Activated CD4-positive, alpha-beta T cell treated with anti-CD3 and anti-CD28 coated beads, Interleukin-2, amount 50 U/mL, for 1 hour (primary cell): ENCODE measurements at regions not wholly inside any gene's neighbourhood (a gene's known extent, or its start where the extent isn't known, plus 50 kb on each side); places are given as distances from the start of the nearest gene placed in this dataset.
"Not testable (repeated sequence)": the region's sequence is repeated elsewhere in the genome, so short reads cannot be mapped to it uniquely, and the experiment has no call there.

Source experiments
- DNase-seq: peaks from one replicate; pipeline ENCODE4 v3.0.0-alpha.2; 2020

GRCh38 chr19:27887946-27888345, 1325.0 kb downstream of the UQCRFS1 start:
- DNase-seq, result no peak

GRCh38 chr19:27885359-27885758, 1327.6 kb downstream of the UQCRFS1 start:
- no peak for DNase-seq

GRCh38 chr19:27884376-27884775, 1328.6 kb downstream of the UQCRFS1 start:
- DNase-seq, result no peak

GRCh38 chr19:27881213-27881612, 1331.7 kb downstream of the UQCRFS1 start:
- DNase-seq, result no peak

GRCh38 chr19:27876976-27877512, 1335.9 kb downstream of the UQCRFS1 start:
- no peak for DNase-seq

GRCh38 chr19:27876489-27876888, 1336.5 kb downstream of the UQCRFS1 start:
- no peak for DNase-seq

GRCh38 chr19:27872370-27872769, 1340.6 kb downstream of the UQCRFS1 start:
- no peak for DNase-seq

GRCh38 chr19:27870293-27870692, 1342.7 kb downstream of the UQCRFS1 start:
- no peak for DNase-seq

GRCh38 chr19:27868007-27868406, 1344.9 kb downstream of the UQCRFS1 start:
- DNase-seq, result no peak

GRCh38 chr19:27865927-27866777, 1346.8 kb downstream of the UQCRFS1 start:
- DNase-seq, result no peak

GRCh38 chr19:27861411-27861975, 1351.5 kb downstream of the UQCRFS1 start:
- no peak for DNase-seq

GRCh38 chr19:27860309-27860934, 1352.5 kb downstream of the UQCRFS1 start:
- no peak for DNase-seq

GRCh38 chr19:27859689-27860088, 1353.3 kb downstream of the UQCRFS1 start:
- DNase-seq, result no peak

- DNase-seq, result no peak
These were observed 1353.9 kb downstream of the UQCRFS1 start for GRCh38 chr19:27858981-27859581.

- not testable (repeated sequence) for DNase-seq
These were observed 1360.0 kb downstream of the UQCRFS1 start for GRCh38 chr19:27852931-27853330.

GRCh38 chr19:27851543-27852060, 1361.3 kb downstream of the UQCRFS1 start:
- DNase-seq, result no peak

- no peak for DNase-seq
These were observed 1361.9 kb downstream of the UQCRFS1 start for GRCh38 chr19:27851002-27851481.

- DNase-seq, result no peak
These were observed 1366.0 kb downstream of the UQCRFS1 start for GRCh38 chr19:27846944-27847343.

GRCh38 chr19:27844261-27844660, 1368.7 kb downstream of the UQCRFS1 start:
- DNase-seq, result no peak

- no peak for DNase-seq
These were observed 1369.1 kb downstream of the UQCRFS1 start for GRCh38 chr19:27843861-27844260.

- no peak for DNase-seq
These were observed 1379.9 kb downstream of the UQCRFS1 start for GRCh38 chr19:27833031-27833430.

- no peak for DNase-seq
These were observed 1384.1 kb downstream of the UQCRFS1 start for GRCh38 chr19:27828829-27829228.

GRCh38 chr19:27824108-27824507, 1388.8 kb downstream of the UQCRFS1 start:
- DNase-seq, result no peak
